HUDEP-2 (cell line): ENCODE measurements at regions not wholly inside any gene's neighbourhood (a gene's known extent, or its start where the extent isn't known, plus 50 kb on each side); places are given as distances from the start of the nearest gene placed in this dataset.

Experiments
- DNase-seq, 76 experiments: peaks; one replicate each; lab custom pipeline; 2025; ENCODE audit not compliant: unreplicated experiment in 76 of 76; lab: John Stamatoyannopoulos, UW

DNA sequence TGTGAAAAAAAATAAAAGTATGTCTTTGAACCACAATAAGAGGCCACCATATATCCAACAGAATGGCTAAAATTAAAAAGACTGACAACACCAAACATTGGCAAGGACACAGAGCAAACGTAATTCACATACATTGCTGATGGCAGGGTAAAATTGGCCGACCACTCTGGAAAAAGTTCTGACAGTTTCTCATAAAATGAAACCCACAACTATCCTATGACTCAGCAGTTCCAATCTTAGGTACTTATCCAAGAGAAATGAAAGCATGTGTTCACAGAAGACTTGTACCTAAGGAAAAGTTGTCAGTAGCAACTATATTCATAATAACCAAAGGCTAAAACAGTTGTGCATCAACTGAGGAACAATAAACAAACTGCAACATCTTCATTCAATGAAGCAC lies 357.3 kb upstream of the XYLT1 start:
- DNase-seq, result peak in 4 of 76 experiments; percentile 1 to 7 (median 4)

- DNase-seq, result no peak
Measured at GRCh38 chr16:17827313-17827712, 356.6 kb upstream of the XYLT1 start.

- DNase-seq, result no peak
Measured at GRCh38 chr16:17817943-17818342, 347.2 kb upstream of the XYLT1 start.

- DNase-seq, result no peak
Measured at GRCh38 chr16:17817260-17817659, 346.5 kb upstream of the XYLT1 start.

GRCh38 chr16:17812771-17813170 lies 342.0 kb upstream of the XYLT1 start:
- DNase-seq, result no peak

- DNase-seq, result no peak
Measured at GRCh38 chr16:17804857-17805256, 334.1 kb upstream of the XYLT1 start.

GRCh38 chr16:17803625-17804410 lies 333.1 kb upstream of the XYLT1 start:
- DNase-seq, result no peak

DNA sequence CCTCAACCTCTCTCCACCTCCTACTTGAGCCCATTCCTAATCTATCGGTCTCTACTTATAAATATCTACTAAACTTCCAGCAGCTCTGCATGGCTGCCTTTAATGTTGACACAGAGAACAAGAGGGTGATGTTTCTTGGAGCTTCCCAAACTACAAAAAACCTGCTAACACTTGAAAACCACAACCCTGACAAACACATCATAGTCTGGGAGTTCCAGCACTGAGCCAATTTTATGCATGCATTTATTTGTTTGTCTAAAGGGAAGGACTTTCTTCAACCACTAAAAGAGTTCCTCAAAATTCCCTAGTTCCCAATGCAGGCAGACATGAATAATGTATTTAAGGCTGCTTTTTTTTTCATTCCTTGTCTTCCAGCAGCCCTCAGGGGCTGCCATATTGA lies 331.8 kb upstream of the XYLT1 start:
- no peak for DNase-seq

GRCh38 chr16:17801068-17801467 lies 330.3 kb upstream of the XYLT1 start:
- DNase-seq, result no peak

DNA sequence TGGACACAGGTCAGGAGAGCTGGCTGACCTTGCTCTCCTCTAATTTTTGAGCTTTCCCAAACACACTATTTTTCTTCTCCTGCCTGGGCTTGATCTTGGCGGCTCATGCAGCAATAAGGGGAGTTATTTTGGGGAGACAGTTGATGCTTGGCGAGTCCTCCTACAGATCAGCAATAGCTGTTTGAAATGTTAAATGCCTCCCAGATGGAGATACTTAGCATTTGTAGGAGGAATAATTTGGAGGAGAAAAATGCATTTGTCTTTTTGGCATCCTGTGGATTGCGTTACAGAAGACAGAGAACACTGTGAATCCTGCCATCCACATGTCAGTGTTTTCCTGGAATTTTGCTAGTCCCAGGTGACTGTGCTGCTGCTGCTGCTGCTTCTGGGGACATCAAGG lies 328.0 kb upstream of the XYLT1 start:
- DNase-seq, result no peak

DNA sequence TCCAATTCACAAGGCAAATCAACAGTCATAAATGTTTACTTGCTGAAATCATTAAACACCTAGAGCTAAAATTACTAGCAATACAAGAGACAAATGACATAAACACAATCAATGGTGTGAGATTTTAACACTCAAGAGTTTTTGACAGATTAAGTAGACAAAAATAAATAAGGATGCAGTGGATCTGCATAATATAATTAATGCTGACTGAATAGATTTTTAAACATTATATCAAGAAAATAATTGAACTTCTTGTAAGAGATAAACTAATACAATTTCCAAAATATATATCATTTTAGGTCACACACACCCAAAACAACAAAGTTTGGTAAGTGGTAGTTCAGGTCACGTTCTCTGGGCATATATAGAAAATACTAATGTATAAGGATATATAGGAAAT lies 322.6 kb upstream of the XYLT1 start:
- DNase-seq, result no peak

GRCh38 chr16:17784073-17784472 lies 313.3 kb upstream of the XYLT1 start:
- peak in 1 of 76 experiments; percentile 1 for DNase-seq

DNA sequence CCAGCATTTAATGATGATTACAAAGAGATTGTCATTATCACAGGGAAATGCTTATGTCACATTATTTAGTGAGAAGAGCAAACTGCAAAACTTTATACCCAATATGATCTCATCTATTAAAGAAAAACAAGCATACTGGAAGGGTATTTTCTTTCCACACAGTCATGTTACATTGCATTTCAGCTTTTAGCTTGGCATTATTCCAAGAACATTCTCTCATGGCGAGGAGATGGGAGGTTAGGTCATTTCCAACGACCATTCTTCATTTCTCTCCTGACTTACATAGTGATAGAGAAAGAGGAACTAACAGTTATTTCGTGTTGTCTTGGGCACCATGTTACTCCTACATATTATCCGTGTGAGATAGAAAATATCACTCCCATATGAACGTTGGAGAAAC lies 309.4 kb upstream of the XYLT1 start:
- no peak for DNase-seq

GRCh38 chr16:17777408-17777863 lies 306.7 kb upstream of the XYLT1 start:
- no peak for DNase-seq

- DNase-seq, result no peak
Measured at GRCh38 chr16:17776888-17777287, 306.1 kb upstream of the XYLT1 start.

DNA sequence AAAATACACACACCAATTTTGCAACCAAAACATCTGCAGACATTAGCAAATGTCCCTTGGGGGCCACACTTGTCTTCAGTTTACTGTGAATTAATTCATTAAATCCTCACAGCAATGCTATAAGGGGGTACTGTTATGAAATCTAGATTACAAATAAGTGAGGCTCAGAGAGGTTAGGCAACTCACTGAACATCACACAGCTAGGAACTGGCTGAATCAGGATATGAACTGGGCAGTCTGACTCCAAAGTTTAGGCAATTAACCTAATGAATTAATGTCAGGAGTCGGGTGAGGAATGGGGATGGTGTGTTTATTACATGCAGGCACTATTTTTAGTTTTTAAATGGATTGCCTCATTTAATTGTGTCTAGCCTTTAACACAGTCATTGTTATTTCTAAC lies 305.7 kb upstream of the XYLT1 start:
- DNase-seq, result no peak

GRCh38 chr16:17775061-17775460 lies 304.3 kb upstream of the XYLT1 start:
- no peak for DNase-seq

GRCh38 chr16:17773698-17774101 lies 302.9 kb upstream of the XYLT1 start:
- no peak for DNase-seq

- no peak for DNase-seq
Measured at GRCh38 chr16:17770104-17770503, 299.3 kb upstream of the XYLT1 start.

DNA sequence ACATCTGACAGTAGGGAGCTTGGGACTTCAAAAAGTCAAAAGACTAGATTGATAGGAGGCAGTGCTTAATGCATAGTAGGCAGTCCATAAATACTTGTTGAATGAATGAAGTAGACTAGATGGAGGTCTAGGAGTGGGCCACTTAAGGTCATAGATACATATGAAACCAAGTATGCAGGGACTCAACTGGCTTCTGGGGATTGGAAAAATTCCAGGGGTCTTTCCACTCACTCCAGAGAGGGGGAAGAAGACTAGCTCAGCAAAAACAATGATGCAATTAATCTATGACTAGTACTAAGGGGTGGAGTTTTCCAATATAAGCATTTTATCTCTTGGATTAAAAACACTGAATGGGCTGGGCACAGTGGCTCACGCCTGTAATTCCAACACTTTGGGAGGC lies 298.3 kb upstream of the XYLT1 start:
- no peak for DNase-seq

GRCh38 chr16:17768257-17768656 lies 297.5 kb upstream of the XYLT1 start:
- no peak for DNase-seq

- no peak for DNase-seq
Measured at GRCh38 chr16:17766012-17766411, 295.3 kb upstream of the XYLT1 start.
